SK-MEL-5 (cell line): ENCODE measurements at regions not wholly inside any gene's neighbourhood (a gene's known extent, or its start where the extent isn't known, plus 50 kb on each side); places are given as distances from the start of the nearest gene placed in this dataset.
"Not testable (repeated sequence)": the region's sequence is repeated elsewhere in the genome, so short reads cannot be mapped to it uniquely, and the experiment has no call there.

Experiments used
- DNase-seq: peaks from one replicate; pipeline ENCODE4 v3.0.0-alpha.2; 2016; ENCODE audit warnings: low read depth, low spot score
- in situ Hi-C: cut with HindIII; loops from 2 replicates; pipeline ENCODE4 v1.10.0; 2016; ENCODE audit warnings: low sequenced_read_pairs, high pct_unique_total_duplicates, low pct_unique_long_range_greater_than_20kb

- in situ Hi-C loops, result no loop called here
- DNase-seq, result no peak
Measured at GRCh38 chr18:68417826-68418225, 297.1 kb downstream of the TMX3 start.

DNA sequence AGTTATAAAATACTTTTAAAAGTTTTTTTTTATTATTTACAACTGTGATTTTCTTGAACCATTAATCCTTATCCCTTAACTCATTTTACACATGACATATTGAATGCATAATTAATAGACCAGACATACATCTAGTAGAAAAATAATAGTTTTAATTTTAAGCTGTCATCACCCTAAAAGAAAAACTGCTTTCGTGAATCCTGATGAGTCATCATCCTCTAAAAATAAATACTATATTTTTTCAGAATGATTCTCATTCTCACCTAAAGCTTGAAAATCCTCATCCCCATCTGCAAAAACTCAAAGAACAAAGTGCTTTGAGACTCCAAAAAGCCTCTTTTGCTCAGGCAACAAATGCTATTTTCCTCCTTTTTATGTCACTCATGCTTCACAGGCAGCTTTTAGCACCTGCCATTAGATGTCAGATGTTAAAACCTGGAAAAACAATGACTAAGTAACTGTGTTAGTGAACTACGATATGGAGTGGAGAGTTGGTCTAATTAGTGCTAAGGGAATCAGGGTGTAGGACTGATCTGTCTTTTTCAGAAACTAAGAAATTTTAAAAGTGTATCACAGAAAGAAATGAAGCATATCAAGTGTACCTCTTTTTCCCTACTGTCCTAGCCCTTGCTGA is 297.6 kb downstream of the TMX3 start:
- in situ Hi-C loops, result no loop called here
- no peak for DNase-seq

DNA sequence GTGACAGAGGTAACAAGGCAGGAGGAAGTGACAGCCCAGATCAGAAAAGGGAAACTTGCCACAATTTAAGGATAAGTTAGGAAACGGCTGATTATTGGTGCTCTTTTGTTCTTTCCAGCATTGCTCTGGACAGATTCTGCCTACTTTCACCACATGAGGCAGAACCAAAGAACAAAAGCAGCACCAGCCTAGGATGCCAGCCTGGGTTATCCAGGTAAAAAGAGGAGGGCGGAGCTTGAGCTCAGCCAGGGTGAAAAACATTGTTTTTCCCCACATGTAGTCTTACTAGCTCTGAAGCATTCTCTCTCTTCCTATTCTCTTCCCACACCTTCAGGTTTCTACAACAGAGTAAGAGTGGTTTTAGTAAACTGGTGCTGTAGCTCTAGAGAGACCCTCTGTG is 300.5 kb downstream of the TMX3 start:
- in situ Hi-C loops, result no loop called here
- no peak for DNase-seq

DNA sequence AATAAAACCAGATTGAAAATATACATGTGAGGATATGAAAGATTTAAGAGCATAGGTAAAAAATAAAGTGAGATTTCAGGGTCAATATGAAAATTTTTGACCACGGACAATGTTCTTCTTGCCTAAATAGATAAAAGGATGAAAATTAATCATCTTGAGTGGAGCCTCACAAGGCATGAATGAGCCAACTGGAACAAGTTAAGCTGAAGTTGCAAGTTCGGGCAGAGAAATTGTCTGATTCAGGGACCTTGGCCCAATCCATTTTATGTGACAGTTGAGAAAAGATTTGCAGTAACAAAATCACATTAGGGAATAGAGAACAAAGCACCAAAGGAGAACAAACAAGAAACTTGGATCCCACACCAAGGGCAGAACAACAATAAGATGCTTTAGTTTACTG is 305.3 kb downstream of the TMX3 start:
- in situ Hi-C loops, result no loop called here
- DNase-seq, result no peak

GRCh38 chr18:68406761-68407160 is 308.1 kb downstream of the TMX3 start:
- in situ Hi-C loops, result no loop called here
- peak; percentile 14 for DNase-seq

DNA sequence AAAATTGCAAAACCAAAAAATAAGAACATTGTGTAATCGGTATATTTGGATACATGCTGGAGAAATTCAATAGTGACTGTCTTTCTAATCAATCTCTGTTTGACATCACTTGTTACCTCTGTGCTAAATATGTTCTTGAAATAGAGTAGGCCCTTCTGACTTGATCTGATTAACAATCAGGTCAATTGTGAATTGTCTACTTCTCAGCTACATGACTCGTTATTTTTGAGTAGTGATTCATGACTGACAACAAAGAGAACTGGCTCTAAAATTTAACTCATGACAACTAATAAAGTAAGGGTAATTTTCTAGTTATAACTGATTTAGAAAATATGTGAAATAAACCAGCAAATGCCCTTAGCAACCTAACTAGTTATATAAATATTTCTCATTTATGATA is 312.1 kb downstream of the TMX3 start:
- in situ Hi-C loops, result no loop called here

DNA sequence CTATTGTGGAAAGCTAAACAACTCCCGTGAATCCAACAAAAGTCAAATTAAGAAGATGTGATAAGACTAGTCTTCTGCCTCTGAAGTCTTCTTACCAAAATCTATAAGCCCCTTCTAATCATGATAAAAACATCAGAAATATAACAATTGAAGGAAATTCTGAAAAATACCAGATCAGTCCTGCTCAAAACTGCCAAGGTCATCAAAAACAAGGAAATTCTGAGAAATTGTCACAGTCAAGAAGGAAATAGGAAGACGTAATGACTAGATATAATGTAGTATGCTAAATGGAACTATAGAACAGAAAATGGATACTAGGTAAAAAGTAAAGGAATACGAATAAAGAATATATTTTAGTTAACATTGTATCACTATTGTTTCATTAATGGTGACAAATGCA is 314.0 kb downstream of the TMX3 start:
- DNase-seq, result no peak
- in situ Hi-C loops, result no loop called here

More for the DNA sequence above, 312.1 kb downstream of the TMX3 start:
- peak; percentile 52 for DNase-seq

- in situ Hi-C loops, result no loop called here
- DNase-seq, result no peak
Measured at GRCh38 chr18:68399721-68400120, 315.2 kb downstream of the TMX3 start.

DNA sequence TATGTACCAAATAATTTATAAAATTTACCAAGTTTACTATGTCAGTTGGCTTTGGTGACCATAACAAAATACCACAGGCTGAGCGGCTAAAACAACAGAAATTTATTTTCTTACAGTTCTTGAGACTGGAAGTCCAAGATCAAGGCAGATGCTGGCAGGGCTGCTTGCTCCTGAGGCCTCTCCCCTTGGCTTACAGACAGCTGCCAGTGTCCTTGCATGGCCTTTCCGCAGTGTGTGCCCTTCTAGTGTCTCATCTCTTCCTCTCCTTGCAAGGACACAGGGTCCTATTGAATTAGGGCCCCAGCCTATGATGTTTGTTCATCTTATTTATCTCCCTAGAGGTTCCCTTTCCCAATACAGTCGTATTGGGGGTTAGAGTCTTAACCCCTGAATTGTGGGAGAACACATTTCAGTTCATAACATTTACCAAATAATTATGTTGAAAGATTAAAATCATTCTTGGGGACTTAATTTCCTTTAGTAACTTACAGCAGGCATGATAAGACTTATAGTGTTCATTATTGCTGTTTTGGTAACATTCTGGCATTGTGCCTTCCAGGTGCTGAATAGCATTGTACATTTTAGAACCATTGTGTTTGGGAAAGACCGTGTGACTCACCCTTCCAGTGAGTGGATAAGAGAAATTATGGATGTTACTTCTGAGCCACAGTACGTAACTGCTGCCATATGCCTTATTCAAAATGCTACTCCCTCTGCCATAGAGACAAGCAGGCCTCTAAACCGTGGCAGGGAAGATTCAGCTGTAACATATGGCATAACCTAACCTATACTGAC is 317.5 kb downstream of the TMX3 start:
- in situ Hi-C loops, result no loop called here
- DNase-seq, result no peak

- in situ Hi-C loops, result no loop called here
Measured at GRCh38 chr18:68394705-68395104, 320.2 kb downstream of the TMX3 start.

DNA sequence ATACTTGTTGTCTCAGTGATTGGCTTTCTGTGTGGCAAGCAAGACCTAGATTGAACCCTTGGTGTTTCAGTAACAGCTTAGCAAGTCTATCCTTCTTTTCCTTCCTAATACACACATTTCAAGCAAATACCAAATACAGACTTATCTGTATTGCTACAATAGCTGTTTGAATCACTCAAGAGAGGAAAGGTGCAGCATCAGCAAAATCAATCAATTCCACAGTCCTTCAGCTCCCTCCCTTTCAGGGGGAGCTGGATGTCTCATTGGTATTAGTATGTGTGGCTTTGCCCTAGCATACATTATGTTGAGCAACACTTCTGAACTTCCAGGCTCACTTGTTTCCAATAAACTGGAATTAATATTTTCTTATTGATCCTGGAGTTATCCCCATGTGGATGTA is 323.1 kb downstream of the TMX3 start:
- no peak for DNase-seq
- in situ Hi-C loops, result no loop called here

More at GRCh38 chr18:68394705-68395104, 320.2 kb downstream of the TMX3 start:
- no peak for DNase-seq

GRCh38 chr18:68387246-68387645 is 327.7 kb downstream of the TMX3 start:
- in situ Hi-C loops, result no loop called here
- no peak for DNase-seq

DNA sequence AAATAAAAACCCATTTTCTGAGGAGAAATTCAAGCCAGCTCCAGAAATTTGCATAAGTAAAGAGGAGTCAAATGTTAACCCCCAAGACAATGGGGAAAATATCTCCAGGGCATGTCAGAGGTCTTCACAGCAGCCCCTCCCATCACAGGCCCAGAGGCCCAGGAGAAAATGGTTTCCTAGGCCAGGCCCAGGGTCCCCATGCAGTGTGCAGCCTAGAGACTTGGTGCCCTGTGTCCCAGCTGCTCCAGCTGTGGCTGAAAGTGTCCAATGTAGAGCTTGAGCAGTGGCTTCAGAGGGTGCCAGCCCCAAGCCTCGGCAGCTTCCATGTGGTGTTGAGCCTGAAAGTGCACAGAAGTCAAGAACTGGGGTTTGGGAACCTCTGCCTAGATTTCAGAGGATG is 330.9 kb downstream of the TMX3 start:
- in situ Hi-C loops, DNase-seq: not testable (repeated sequence)

- in situ Hi-C loops, result no loop called here
- DNase-seq, result no peak
Measured at GRCh38 chr18:68376926-68377325, 338.0 kb downstream of the TMX3 start.

- in situ Hi-C loops, result no loop called here
- DNase-seq, result no peak
Measured at GRCh38 chr18:68362907-68363306, 352.0 kb downstream of the TMX3 start.

DNA sequence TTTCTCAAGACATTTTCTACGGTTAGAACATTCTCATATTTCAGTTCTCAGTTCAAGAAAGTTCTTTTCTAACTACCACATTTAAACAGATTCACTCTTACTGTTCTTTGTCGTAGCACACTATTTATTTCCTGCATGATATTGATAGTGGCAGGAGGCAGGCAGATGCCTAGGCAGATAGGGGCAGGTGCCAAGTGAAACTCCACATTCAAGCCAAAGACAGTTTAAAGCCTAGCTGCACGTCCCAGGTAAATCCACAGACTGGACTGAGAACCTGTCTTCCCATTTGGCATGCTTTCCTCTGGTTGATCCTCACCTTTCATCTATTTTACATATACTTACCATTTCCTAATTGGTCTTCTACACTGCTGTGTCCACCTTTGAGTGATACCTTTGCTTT is 359.3 kb downstream of the TMX3 start:
- no peak for DNase-seq
- in situ Hi-C loops, result no loop called here

- in situ Hi-C loops, result no loop called here
Measured at GRCh38 chr18:68354176-68354575, 360.7 kb downstream of the TMX3 start.

GRCh38 chr18:68342039-68342659 is 372.8 kb downstream of the TMX3 start:
- DNase-seq, result no peak
- in situ Hi-C loops, result no loop called here

More at GRCh38 chr18:68354176-68354575, 360.7 kb downstream of the TMX3 start:
- no peak for DNase-seq

DNA sequence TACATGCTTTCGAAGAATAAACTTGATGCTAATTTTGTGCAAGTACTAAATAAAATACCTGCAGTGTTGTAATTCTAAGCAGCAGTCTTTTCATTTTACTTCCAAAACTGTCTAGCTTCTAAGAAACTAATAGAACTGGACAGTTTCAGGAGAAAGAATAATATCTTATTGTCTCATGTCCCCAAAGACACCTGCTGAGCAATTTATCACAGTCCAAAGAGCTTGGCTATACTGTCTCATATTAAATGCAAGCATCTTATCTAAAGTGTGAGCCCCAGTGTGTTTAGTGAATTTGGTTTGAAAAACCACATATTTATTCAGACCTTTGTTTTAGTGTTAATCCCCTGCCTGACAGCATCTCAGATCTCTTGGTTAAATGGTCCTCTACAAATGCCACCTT is 374.3 kb downstream of the TMX3 start:
- DNase-seq, result no peak
- in situ Hi-C loops, result no loop called here
